ENCODE measurements at regions not wholly inside any gene's neighbourhood (a gene's known extent, or its start where the extent isn't known, plus 50 kb on each side); places are given as distances from the start of the nearest gene placed in this dataset.

DNA sequence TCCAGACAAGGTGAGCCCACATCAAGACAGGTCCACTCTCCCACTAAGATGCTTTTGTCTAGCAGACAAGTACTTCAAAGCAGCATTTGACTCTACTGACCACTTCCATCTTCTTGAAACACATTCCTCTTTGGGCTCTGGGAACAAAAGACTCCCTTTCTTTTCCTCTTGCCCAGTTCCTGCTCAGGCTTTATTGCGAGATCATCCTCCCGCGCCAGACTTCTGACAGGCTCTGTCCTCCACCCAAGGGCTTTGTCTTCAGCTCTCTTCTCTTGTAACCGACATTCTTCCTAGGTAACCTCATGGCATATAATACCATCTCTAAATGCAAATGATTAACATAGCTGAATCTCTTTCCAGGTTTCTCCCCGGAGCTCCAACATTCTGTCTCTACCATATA is 85.8 kb downstream of the NUDT12 start:
- no peaks in the 10 kb centered on the region for H3K36me3 ChIP-seq (ENCODE audit: insufficient read depth, low read length)
- no peak overlapping the region for H3K27ac ChIP-seq (ENCODE audit: low read depth, low read length)
- H2AFZ ChIP-seq (ENCODE audit: low read length, unreplicated experiment), result no peak overlapping the region
- no peaks in the 10 kb centered on the region for H3K79me2 ChIP-seq (ENCODE audit: control insufficient read depth, insufficient read depth, low read length, unreplicated experiment)
- H3K27me3 ChIP-seq (ENCODE audit: insufficient read depth, low read length), result no peaks in the 10 kb centered on the region
- H3K4me1 ChIP-seq (ENCODE audit: control insufficient read depth, insufficient read depth, low read length, unreplicated experiment), result peaks cover 30% of the 10 kb centered on the region
- no peak overlapping the region for H3K4me3 ChIP-seq (ENCODE audit: low read depth, low read length)

DNA sequence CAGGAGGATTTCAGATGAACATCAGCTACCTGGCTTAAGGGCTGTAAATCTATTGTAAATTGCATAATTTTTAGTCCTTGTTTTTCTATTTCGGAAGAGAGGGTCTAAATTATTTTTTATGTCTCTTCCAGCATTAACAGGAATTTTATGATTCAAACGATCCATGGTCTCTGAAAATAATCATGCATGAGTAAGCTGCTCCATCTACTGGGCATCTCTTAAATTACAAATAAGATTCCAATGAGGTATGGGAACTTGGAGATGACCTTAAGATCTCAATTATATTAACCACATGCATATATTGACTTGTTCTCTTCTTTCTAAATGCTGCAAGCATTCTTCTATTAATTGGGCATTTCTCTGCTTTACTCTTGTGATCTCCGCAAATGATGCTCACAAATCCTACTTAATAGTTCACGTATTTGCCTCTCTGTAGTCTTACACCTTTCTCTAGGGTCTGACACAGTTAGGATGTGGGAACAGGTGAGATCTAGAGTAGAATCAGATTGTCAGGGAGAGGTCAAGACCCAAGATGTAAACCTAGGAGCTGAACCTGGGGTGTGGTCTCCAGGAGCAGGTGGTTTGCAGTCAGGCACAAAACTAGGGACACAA is 86.9 kb downstream of the NUDT12 start:
- Histone ChIP-seq H3K79me2 (ENCODE audit: control insufficient read depth, insufficient read depth, low read length, unreplicated experiment) (no peaks in the 10 kb centered on the region), H3K4me1 (ENCODE audit: control insufficient read depth, insufficient read depth, low read length, unreplicated experiment) (peaks cover 30% of the 10 kb centered on the region), H3K4me3 (ENCODE audit: low read depth, low read length) (no peak overlapping the region), H3K27ac (ENCODE audit: low read depth, low read length) (no peak overlapping the region), H2AFZ (ENCODE audit: low read length, unreplicated experiment) (no peak overlapping the region), H3K27me3 (ENCODE audit: insufficient read depth, low read length) (no peaks in the 10 kb centered on the region), H3K36me3 (ENCODE audit: insufficient read depth, low read length) (no peaks in the 10 kb centered on the region)

DNA sequence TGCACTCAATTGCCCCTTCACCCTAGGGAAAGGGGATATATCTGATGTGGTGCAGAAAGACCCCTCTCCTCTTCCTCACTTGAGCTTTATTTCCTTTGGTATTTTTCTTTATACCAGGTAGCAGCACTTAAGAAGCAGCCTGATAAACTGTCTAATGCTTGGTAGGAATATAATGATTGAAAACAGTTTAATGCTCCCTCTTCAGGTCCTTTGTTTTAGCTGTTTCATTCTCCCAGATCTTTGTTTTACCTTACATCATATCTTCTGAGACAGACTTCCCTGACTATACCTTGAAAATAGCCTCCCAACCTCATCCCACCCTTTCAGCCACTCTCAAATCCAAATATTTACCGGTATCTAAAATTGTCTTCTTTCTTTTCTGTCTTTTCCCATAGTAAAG is 87.9 kb downstream of the NUDT12 start:
- Histone ChIP-seq H3K27me3 (ENCODE audit: insufficient read depth, low read length) (no peaks in the 10 kb centered on the region), H3K4me3 (ENCODE audit: low read depth, low read length) (no peak overlapping the region), H3K27ac (ENCODE audit: low read depth, low read length) (no peak overlapping the region), H3K4me1 (ENCODE audit: control insufficient read depth, insufficient read depth, low read length, unreplicated experiment) (peaks cover 31% of the 10 kb centered on the region), H2AFZ (ENCODE audit: low read length, unreplicated experiment) (peak overlapping the region; percentile 1), H3K36me3 (ENCODE audit: insufficient read depth, low read length) (no peaks in the 10 kb centered on the region), H3K79me2 (ENCODE audit: control insufficient read depth, insufficient read depth, low read length, unreplicated experiment) (no peaks in the 10 kb centered on the region)

DNA sequence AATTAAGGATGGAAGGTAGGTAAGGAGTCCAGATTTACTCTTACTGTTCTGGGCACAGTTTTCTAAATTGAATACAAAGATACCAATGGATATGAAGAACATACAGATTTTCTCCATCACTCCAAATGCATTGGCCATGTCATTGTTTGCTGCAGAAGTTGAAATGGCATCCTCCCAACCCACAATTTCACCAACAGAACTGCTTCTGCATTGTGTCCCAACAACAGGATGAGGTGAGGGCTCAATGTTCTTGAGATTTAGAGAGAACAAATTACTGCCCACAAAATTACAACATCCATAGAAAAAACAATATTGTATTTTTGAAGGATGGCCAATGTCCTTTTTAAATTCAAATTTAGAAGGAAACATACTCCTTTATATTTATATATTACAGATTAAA is 88.9 kb downstream of the NUDT12 start:
- no peaks in the 10 kb centered on the region for H3K36me3 ChIP-seq (ENCODE audit: insufficient read depth, low read length)
- peak overlapping the region; percentile 53 for H3K27ac ChIP-seq (ENCODE audit: low read depth, low read length)
- no peak overlapping the region for H2AFZ ChIP-seq (ENCODE audit: low read length, unreplicated experiment)
- H3K27me3 ChIP-seq (ENCODE audit: insufficient read depth, low read length), result no peaks in the 10 kb centered on the region
- H3K4me3 ChIP-seq (ENCODE audit: low read depth, low read length), result no peak overlapping the region
- H3K4me1 ChIP-seq (ENCODE audit: control insufficient read depth, insufficient read depth, low read length, unreplicated experiment), result peaks cover 41% of the 10 kb centered on the region
- no peaks in the 10 kb centered on the region for H3K79me2 ChIP-seq (ENCODE audit: control insufficient read depth, insufficient read depth, low read length, unreplicated experiment)

DNA sequence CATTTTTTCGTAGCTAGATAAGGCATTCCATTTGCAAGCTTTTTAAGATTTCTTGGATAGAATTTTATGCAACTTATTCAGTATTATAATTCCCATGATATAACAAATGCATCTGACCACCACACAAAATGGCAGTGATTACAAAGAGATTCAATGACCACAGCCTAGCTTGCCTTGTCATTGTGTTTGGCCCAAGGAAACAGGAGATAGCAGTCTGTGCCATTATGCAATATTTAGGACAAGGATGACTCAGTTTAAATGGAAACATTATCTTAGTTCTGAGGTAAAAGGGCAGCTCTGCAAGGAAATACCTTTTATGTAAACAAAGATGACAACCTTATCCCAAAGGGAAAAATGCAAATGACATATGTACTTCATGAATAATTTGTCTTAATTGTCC is 89.8 kb downstream of the NUDT12 start:
- Histone ChIP-seq H3K4me3 (ENCODE audit: low read depth, low read length) (no peak overlapping the region), H2AFZ (ENCODE audit: low read length, unreplicated experiment) (peak overlapping the region; percentile 3), H3K4me1 (ENCODE audit: control insufficient read depth, insufficient read depth, low read length, unreplicated experiment) (peaks cover 48% of the 10 kb centered on the region), H3K27me3 (ENCODE audit: insufficient read depth, low read length) (no peaks in the 10 kb centered on the region), H3K27ac (ENCODE audit: low read depth, low read length) (peak overlapping the region; percentile 70), H3K36me3 (ENCODE audit: insufficient read depth, low read length) (no peaks in the 10 kb centered on the region), H3K79me2 (ENCODE audit: control insufficient read depth, insufficient read depth, low read length, unreplicated experiment) (no peaks in the 10 kb centered on the region)

DNA sequence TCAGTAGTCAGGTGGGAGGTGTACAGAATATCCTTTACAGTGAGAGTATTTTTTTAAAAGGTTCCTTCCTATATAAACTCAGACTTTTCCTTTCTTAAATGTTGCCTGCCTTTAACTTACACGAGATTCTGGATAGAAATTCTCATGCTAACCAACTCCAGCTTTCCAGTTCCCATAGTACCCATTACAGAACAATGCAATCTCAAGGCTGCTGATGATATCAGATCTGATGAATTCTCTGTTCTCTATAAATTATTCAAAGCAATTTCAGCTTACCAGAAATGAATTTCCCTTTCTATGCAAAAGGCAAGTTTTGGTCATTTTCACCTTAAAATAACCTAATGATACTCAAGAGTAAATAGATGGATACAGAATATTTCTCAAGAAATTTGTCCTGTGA is 90.3 kb downstream of the NUDT12 start:
- Histone ChIP-seq H3K4me1 (ENCODE audit: control insufficient read depth, insufficient read depth, low read length, unreplicated experiment) (peaks cover 53% of the 10 kb centered on the region), H3K4me3 (ENCODE audit: low read depth, low read length) (no peak overlapping the region), H3K79me2 (ENCODE audit: control insufficient read depth, insufficient read depth, low read length, unreplicated experiment) (no peaks in the 10 kb centered on the region), H2AFZ (ENCODE audit: low read length, unreplicated experiment) (peak overlapping the region; percentile 3), H3K36me3 (ENCODE audit: insufficient read depth, low read length) (no peaks in the 10 kb centered on the region), H3K27ac (ENCODE audit: low read depth, low read length) (peak overlapping the region; percentile 70), H3K27me3 (ENCODE audit: insufficient read depth, low read length) (no peaks in the 10 kb centered on the region)

DNA sequence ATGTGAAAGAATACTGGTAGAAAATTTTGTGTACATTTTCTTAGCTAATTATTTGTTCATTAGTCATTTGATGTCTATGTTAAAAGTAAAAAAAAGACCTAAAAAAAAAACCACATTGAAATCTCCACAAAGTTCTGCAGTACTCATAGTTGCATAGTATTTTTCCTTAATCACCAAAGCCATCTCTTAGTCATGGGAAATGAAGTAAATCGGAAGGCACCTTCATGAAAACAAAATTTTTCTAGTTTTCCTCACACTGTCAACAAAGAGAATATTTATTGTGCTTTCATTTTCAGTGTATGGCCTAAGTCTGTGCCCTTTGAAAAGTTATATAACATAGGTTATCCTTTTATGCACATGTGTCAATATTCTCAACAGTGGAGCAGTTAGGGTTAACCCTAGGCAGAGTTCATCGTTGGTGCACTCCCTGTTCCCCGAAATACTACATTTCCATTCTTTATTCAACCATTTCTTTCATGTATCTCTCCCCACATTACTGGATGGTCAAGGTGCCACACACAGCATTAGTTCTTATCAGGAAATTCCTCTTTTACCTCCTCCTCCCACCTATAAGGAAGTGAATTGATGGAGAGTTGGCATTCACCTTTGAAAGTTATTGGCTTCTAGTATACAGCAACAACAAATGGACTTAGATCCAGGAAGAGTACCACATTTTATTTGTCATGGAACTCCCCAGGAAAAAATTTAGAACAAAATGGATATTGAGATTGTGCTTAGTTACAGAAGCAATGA is 93.1 kb downstream of the NUDT12 start:
- Histone ChIP-seq H2AFZ (ENCODE audit: low read length, unreplicated experiment) (peak overlapping the region; percentile 26), H3K27ac (ENCODE audit: low read depth, low read length) (peak overlapping the region; percentile 56), H3K36me3 (ENCODE audit: insufficient read depth, low read length) (no peaks in the 10 kb centered on the region), H3K4me3 (ENCODE audit: low read depth, low read length) (no peak overlapping the region), H3K27me3 (ENCODE audit: insufficient read depth, low read length) (no peaks in the 10 kb centered on the region), H3K79me2 (ENCODE audit: control insufficient read depth, insufficient read depth, low read length, unreplicated experiment) (no peaks in the 10 kb centered on the region), H3K4me1 (ENCODE audit: control insufficient read depth, insufficient read depth, low read length, unreplicated experiment) (peaks cover 63% of the 10 kb centered on the region)

DNA sequence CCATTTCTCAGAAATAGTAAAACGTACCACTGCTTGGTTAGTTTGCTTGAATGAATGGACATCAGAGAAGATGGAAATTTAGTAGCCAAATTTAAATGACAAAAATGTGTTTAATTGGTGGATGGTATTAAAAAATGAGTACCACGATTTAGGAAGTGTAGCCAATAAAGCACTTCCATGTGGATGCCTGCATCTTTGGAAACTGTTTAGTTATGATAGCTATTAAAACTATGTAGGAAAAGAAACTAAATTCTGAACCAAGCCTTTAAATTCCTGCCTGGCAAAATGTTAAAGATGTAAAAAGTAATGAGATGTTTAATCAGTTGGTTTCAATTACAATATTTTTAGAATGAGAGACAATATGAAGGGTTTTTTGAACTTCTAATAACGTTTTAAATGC is 94.8 kb downstream of the NUDT12 start:
- Histone ChIP-seq H3K27me3 (ENCODE audit: insufficient read depth, low read length) (no peaks in the 10 kb centered on the region), H3K27ac (ENCODE audit: low read depth, low read length) (peak overlapping the region; percentile 13; the same call in 1 of the 2 replicates), H3K36me3 (ENCODE audit: insufficient read depth, low read length) (no peaks in the 10 kb centered on the region), H2AFZ (ENCODE audit: low read length, unreplicated experiment) (peak overlapping the region; percentile 51), H3K79me2 (ENCODE audit: control insufficient read depth, insufficient read depth, low read length, unreplicated experiment) (no peaks in the 10 kb centered on the region), H3K4me3 (ENCODE audit: low read depth, low read length) (no peak overlapping the region), H3K4me1 (ENCODE audit: control insufficient read depth, insufficient read depth, low read length, unreplicated experiment) (peaks cover 48% of the 10 kb centered on the region)

DNA sequence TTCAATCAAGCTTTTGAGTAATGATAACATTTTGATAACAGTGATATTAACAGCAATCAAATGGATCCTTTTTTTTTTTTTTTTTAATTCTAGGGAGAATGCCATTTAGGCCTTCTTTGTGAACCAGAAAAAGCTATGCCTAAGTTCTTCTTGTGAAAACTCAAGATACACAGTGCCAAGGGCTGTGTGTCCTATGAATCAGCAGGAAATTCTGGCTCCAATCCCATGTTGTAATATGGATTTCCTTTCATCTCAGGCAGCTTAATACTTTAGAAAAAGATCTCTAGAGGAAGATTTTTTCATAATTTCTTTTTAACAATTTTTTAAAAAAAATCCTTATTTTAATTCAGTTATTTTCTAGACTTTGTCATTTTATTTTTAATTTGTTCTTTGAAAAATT is 96.1 kb downstream of the NUDT12 start:
- Histone ChIP-seq H3K79me2 (ENCODE audit: control insufficient read depth, insufficient read depth, low read length, unreplicated experiment) (no peaks in the 10 kb centered on the region), H3K4me3 (ENCODE audit: low read depth, low read length) (no peak overlapping the region), H3K27me3 (ENCODE audit: insufficient read depth, low read length) (no peaks in the 10 kb centered on the region), H3K4me1 (ENCODE audit: control insufficient read depth, insufficient read depth, low read length, unreplicated experiment) (peaks cover 45% of the 10 kb centered on the region), H2AFZ (ENCODE audit: low read length, unreplicated experiment) (no peak overlapping the region), H3K27ac (ENCODE audit: low read depth, low read length) (peak overlapping the region; percentile 45), H3K36me3 (ENCODE audit: insufficient read depth, low read length) (no peaks in the 10 kb centered on the region)

DNA sequence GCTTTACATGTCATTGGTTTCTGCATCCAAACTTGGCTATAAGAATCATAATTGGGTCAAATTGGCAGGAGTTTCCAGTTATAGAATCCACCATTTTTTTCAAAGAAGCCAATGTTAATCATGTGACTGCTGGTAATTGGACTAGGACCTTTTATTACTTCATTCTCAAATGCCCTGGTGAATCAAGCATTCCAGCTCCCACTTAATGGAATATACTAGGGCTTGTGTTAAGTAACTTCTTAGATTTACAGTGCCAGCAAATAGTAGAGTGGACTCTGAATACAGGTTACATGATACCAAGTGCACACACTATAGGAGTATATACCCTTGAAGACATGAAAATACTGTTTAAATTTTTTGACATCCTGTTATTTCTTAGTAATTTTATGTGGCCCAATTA is 96.7 kb downstream of the NUDT12 start:
- Histone ChIP-seq H3K4me3 (ENCODE audit: low read depth, low read length) (no peak overlapping the region), H3K79me2 (ENCODE audit: control insufficient read depth, insufficient read depth, low read length, unreplicated experiment) (no peaks in the 10 kb centered on the region), H3K4me1 (ENCODE audit: control insufficient read depth, insufficient read depth, low read length, unreplicated experiment) (peaks cover 51% of the 10 kb centered on the region), H2AFZ (ENCODE audit: low read length, unreplicated experiment) (no peak overlapping the region), H3K27ac (ENCODE audit: low read depth, low read length) (peak overlapping the region; percentile 45), H3K36me3 (ENCODE audit: insufficient read depth, low read length) (no peaks in the 10 kb centered on the region), H3K27me3 (ENCODE audit: insufficient read depth, low read length) (no peaks in the 10 kb centered on the region)

DNA sequence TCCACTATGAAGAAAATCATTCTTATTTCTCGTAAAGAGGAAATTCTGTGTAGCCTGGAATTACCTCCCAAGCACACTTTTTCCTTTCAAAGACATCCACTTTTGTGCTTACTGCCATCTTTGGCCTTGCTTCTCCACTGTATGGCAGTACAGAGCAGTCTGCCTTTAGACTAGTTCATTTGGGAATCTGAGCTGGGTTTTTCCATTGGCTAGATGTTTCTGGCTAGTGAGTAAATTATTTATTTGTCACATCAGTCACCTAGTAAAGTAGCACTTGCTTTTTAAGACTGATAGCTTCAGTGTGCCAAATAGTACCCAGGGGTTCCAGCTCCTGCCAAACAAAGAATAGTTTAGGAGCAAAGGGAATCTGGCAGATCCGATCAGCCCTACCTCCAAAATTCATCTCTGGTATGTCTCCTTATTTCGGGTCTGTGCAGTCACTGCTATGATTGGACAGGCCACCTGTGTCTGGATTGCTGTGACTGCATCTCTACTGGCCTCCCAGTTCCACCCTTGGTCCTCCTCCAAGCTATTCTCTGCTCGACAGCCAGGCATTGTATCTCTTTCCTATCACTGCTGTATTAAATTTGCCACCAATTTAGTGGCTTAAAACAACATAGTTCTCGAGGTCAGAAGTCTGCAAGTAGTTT is 97.6 kb downstream of the NUDT12 start:
- no peak overlapping the region for H3K27ac ChIP-seq (ENCODE audit: low read depth, low read length)
- H3K4me1 ChIP-seq (ENCODE audit: control insufficient read depth, insufficient read depth, low read length, unreplicated experiment), result peaks cover 52% of the 10 kb centered on the region
- no peaks in the 10 kb centered on the region for H3K27me3 ChIP-seq (ENCODE audit: insufficient read depth, low read length)
- H3K4me3 ChIP-seq (ENCODE audit: low read depth, low read length), result no peak overlapping the region
- H3K79me2 ChIP-seq (ENCODE audit: control insufficient read depth, insufficient read depth, low read length, unreplicated experiment), result no peaks in the 10 kb centered on the region
- H3K36me3 ChIP-seq (ENCODE audit: insufficient read depth, low read length), result no peaks in the 10 kb centered on the region
- no peak overlapping the region for H2AFZ ChIP-seq (ENCODE audit: low read length, unreplicated experiment)
